ENCODE measurements at regions not wholly inside any gene's neighbourhood (a gene's known extent, or its start where the extent isn't known, plus 50 kb on each side); places are given as distances from the start of the nearest gene placed in this dataset.

- DNase-seq (ENCODE audit: low read depth) = no peak
- Histone ChIP-seq H3K36me3 (ENCODE audit: control insufficient read depth, insufficient read depth, low read length) (no peaks in the 10 kb centered on the region), H3K27me3 (ENCODE audit: control insufficient read depth, insufficient read depth, low read length) (no peaks in the 10 kb centered on the region), H3K4me3 (ENCODE audit: low read depth, low read length) (no peak overlapping the region)
- no peak for TF ChIP-seq CTCF (IDR thresholded peaks at IDR 0.05; ENCODE audit: insufficient read depth, low read depth, low read length)
- ChIA-PET POLR2A (no interaction called here), CTCF (interaction anchor here (1.2 to 1.9 kb wide), 4 partner anchors 70 to 379 kb away, joined by 3 to 7 read pairs (median 4); partner anchors contain the start of gene NEK7)
These were observed 70.6 kb upstream of the NEK7 start for GRCh38 chr1:198086051-198086745.

GRCh38 chr1:198087831-198088230 is 69.0 kb upstream of the NEK7 start:
- Histone ChIP-seq H3K4me3 (ENCODE audit: low read depth, low read length) (no peak overlapping the region), H3K27me3 (ENCODE audit: control insufficient read depth, insufficient read depth, low read length) (no peaks in the 10 kb centered on the region), H3K36me3 (ENCODE audit: control insufficient read depth, insufficient read depth, low read length) (no peaks in the 10 kb centered on the region)
- TF ChIP-seq CTCF (IDR thresholded peaks at IDR 0.05; ENCODE audit: insufficient read depth, low read depth, low read length) = no peak
- ChIA-PET CTCF (interaction anchor here (1.3 to 4.3 kb wide), 5 partner anchors 14 to 73 kb away, joined by 3 to 25 read pairs (median 4); partner anchors contain the start of gene NEK7), POLR2A (no interaction called here)
- DNase-seq (ENCODE audit: low read depth) = no peak

- DNase-seq (ENCODE audit: low read depth) = no peak
- Histone ChIP-seq H3K27me3 (ENCODE audit: control insufficient read depth, insufficient read depth, low read length) (no peaks in the 10 kb centered on the region), H3K4me3 (ENCODE audit: low read depth, low read length) (peak overlapping the region; percentile 18), H3K36me3 (ENCODE audit: control insufficient read depth, insufficient read depth, low read length) (no peaks in the 10 kb centered on the region)
- peak; percentile 68 for TF ChIP-seq CTCF (IDR thresholded peaks at IDR 0.05; ENCODE audit: insufficient read depth, low read depth, low read length)
- ChIA-PET CTCF (interaction anchor here (0.6 to 4.3 kb wide), 8 partner anchors 15 to 360 kb away, joined by 3 to 25 read pairs (median 4); partner anchors contain the start of gene NEK7), POLR2A (interaction anchor here (0.6 to 0.7 kb wide), 2 partner anchors 14 to 24 kb away, joined by 3 to 6 read pairs; no protein-coding TSS in a partner anchor)
These were observed 68.3 kb upstream of the NEK7 start for GRCh38 chr1:198088360-198089071.

GRCh38 chr1:198096390-198096789 is 60.4 kb upstream of the NEK7 start:
- DNase-seq (ENCODE audit: low read depth) = no peak
- no peak for TF ChIP-seq CTCF (IDR thresholded peaks at IDR 0.05; ENCODE audit: insufficient read depth, low read depth, low read length)
- ChIA-PET CTCF (interaction anchor here (0.6 kb wide), 1 partner anchor 982 kb away, joined by 3 read pairs; no protein-coding TSS in a partner anchor), POLR2A (no interaction called here)
- no peak overlapping the region for H3K4me3 ChIP-seq (ENCODE audit: low read depth, low read length)
- H3K36me3 ChIP-seq (ENCODE audit: control insufficient read depth, insufficient read depth, low read length) = no peaks in the 10 kb centered on the region
- H3K27me3 ChIP-seq (ENCODE audit: control insufficient read depth, insufficient read depth, low read length) = no peaks in the 10 kb centered on the region

DNA sequence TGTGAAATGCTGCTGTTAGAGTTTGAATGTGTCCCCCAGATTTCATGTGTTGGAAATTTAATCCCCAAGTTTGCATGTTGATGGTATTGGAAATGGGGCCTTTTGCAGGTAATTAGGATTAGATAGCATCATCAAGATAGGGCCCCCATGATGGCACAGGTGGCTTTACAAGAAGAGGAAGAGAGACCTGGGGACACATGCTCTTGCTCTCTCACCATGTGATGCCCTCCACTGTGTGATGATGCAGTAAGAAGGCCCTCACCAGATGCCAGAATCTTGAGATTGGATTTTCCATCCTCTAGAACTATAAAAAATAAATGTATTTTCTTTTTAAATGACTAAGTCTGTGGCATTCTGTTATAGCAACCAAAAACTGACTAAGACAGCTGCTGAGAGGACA is 57.0 kb upstream of the NEK7 start:
- H3K36me3 ChIP-seq (ENCODE audit: control insufficient read depth, insufficient read depth, low read length) = no peaks in the 10 kb centered on the region
- ChIA-PET CTCF (interaction anchor here (0.7 to 3.4 kb wide), 2 partner anchors 56 to 480 kb away, joined by 3 to 11 read pairs; partner anchors contain the start of gene NEK7), POLR2A (no interaction called here)
- H3K27me3 ChIP-seq (ENCODE audit: control insufficient read depth, insufficient read depth, low read length) = no peaks in the 10 kb centered on the region
- no peak overlapping the region for H3K4me3 ChIP-seq (ENCODE audit: low read depth, low read length)
- TF ChIP-seq CTCF (IDR thresholded peaks at IDR 0.05; ENCODE audit: insufficient read depth, low read depth, low read length) = no peak
- no peak for DNase-seq (ENCODE audit: low read depth)
